NCI-H748 (cell line): ENCODE measurements at regions not wholly inside any gene's neighbourhood (a gene's known extent, or its start where the extent isn't known, plus 50 kb on each side); places are given as distances from the start of the nearest gene placed in this dataset.
"Not testable (repeated sequence)": the region's sequence is repeated elsewhere in the genome, so short reads cannot be mapped to it uniquely, and the experiment has no call there.

Source experiments
- DNase-seq: peaks from one replicate; lab custom pipeline; 2025; ENCODE audit not compliant: unreplicated experiment; lab: John Stamatoyannopoulos, UW

GRCh38 chr2:53211201-53211774, 556.3 kb upstream of the CHAC2 start:
- no peak for DNase-seq

- peak; percentile 2 for DNase-seq
Measured at GRCh38 chr2:53210538-53210937, 557.1 kb upstream of the CHAC2 start.

DNA sequence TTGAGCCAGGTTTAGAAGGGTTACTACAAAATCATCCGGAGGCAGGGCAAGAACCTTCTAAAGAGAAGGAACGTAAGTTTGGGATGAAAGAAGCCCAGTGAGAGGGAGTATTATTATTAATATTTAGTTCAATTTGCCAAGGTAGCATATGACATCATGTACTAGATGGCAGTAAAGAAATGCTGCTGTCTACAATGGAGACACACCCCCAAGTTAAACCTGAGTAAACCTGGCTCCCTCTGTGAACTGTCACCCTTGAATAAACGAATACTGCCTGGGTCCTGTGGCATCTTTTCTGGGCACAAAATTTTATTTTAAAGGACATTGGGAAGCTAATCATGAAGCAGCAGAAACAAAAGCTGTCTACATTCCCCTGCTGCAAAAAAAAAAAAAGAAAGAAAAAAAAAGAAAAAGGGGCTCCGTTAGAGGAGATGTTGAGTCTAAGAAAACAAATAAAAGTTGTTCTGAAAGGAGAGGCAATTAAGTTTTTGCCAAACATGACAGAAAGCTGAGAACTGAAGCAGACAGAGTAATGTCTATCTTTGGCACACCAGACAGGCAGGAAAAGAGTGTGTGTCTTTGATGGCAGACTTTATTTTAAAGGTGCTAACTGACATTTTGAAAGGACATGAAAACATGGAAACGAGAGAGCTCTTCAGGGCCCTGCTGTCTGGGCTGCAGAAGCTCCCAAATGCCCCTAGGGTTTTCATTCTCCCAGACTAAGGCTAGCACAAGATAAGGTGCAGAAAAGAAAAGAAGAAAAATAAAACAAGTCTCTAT, 557.7 kb upstream of the CHAC2 start:
- DNase-seq = no peak

DNA sequence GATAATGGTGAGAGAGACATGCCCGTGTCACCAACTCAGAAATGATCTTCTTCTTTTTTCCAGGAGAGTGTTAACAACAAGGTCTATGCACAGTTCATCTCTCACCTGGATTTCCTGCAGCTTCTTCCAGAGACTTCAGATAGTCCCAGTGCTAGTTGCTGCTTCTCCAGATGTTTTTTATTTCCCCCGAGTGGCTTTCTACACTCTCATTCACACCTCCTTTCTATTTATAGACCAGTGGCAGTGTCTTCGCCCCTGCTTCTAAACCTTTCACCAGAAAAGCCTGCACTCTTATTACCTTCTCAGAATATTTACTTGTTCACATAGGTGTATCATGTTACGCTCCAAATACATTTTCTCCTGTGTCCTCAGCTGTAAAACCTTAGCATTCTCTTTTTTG, 558.8 kb upstream of the CHAC2 start:
- DNase-seq = no peak

DNA sequence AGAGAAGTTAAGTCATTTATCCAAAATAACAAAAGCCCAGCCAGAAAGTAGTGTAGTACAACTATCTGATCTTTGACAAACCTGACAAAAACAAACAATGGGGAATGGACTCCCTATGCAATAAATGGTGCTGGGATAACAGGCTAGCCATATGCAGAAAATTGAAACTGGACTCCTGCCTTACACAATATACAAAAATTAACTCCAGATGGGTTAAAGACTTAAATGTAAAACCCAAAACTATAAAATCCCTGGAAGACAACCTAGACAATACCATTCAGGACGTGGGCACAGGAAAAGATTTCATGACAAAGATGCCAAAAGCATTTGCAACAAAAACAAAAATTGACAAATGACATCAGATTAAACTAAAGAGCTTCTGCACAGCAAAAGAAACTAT, 561.4 kb upstream of the CHAC2 start:
- not testable (repeated sequence) for DNase-seq

DNA sequence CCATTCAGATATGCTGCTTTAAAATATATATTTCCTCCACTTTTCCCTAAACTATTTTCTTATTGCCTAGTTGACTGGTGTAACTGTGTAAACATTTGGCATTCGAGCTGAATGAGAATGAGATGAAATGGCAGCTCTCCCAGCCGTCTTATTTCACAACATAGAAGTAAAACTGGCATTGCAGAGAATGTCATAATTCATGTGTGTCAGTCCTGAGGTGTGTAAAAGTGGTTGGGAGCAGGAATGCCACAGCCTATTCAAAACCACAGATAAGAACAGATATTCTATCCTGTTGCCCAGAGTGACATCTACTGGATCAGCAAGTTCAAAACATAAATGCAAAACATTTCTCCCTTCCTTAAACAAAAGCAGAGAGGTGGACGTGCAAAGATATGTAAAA, 565.5 kb upstream of the CHAC2 start:
- peak; percentile 54 for DNase-seq

- no peak for DNase-seq
Measured at GRCh38 chr2:53200072-53200471, 567.5 kb upstream of the CHAC2 start.

- DNase-seq = no peak
Measured at GRCh38 chr2:53188851-53189510, 578.6 kb upstream of the CHAC2 start.

GRCh38 chr2:53183581-53183980, 584.0 kb upstream of the CHAC2 start:
- DNase-seq = no peak

DNA sequence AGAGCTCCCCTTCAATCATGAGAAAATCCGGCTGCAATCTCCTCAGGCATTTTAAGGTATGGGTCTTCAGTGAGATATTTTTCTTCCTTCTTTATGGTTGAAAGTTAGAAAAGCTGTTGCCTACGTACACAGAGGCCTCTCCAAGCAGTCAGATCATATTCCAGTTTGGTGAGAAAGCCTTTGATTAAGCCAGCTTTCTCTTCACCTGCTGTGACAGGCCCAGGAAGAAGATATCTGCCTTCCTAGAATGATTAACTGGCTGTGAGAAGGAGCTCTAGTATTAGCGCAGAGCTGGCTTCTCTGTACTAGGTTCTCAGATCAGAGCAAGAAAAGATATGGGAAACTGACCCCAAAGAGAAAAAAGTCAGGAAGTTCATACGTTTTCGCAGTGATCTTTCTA, 585.0 kb upstream of the CHAC2 start:
- no peak for DNase-seq

GRCh38 chr2:53181759-53182158, 585.8 kb upstream of the CHAC2 start:
- DNase-seq = no peak

- no peak for DNase-seq
Measured at GRCh38 chr2:53177327-53177726, 590.3 kb upstream of the CHAC2 start.

DNA sequence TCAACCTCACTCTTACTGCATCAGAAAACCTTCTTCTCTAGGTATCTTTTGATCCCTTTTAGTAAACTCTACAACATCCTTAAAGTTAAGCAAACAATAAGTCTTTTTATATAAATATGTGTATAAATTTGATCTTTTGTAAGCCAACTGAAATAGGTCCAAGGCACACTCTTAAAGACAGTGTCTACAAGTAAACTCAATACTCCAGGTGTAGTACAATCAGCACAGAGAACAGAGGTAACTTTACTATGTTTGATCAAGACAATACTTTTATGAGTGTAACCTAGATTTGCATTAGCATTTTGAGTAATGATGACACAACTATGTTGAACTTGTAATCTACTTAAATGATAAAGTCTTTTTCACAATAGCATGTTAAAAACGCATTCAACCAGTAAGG, 593.1 kb upstream of the CHAC2 start:
- DNase-seq = no peak

DNA sequence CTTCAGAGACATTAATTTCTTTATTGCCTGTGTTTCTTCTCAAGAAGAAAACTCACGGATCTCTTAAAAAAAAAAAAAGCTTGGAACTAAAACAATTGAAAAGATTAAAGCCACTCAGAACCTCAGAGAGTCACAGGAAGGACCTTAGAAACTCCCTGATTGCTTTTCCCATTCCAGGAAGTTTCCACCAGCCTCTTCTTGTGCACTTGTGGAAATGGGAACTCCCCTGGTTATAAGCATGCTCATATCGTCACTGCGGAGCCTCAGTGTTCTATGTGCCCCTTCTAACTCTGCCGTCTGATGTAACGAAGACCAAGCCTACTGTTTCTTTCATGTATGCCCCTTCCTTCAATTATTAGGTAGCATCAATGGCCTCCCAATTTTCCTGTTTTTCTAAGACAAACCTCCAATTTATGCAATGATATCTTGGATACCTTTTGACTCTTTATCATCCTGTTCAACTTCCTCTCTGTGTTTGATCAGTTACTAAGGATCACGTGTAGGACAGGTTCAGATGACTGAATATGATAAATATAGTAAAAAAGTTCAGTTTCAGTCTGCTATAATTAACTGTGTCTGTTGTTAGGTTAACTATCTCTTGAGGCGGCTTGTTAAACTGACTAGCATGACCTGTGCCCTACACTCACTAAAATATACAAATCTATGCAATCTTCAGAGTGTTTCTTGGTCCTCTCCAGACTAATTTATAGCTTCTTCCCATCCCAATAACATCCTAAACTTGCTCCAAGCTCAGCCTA, 593.7 kb upstream of the CHAC2 start:
- no peak for DNase-seq

- no peak for DNase-seq
Measured at GRCh38 chr2:53173091-53173490, 594.5 kb upstream of the CHAC2 start.

DNA sequence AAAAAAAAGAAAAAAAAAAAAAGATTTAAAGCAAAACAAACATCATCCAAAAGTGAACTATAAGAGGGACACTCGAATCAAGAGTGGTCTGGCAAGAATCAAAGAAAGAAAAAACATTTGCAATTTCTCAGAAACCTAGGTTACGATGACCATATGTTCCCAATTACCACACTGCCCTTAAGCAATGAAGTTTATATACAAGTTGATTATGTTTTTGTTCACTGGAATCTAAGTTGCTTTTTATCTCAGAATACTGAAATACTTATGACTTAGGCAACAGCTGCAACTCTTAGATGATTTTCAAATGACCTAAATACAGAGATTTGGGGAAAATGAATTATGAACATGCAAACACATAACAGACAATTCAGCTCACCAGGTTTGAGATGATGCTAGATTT, 597.1 kb upstream of the CHAC2 start:
- no peak for DNase-seq

DNA sequence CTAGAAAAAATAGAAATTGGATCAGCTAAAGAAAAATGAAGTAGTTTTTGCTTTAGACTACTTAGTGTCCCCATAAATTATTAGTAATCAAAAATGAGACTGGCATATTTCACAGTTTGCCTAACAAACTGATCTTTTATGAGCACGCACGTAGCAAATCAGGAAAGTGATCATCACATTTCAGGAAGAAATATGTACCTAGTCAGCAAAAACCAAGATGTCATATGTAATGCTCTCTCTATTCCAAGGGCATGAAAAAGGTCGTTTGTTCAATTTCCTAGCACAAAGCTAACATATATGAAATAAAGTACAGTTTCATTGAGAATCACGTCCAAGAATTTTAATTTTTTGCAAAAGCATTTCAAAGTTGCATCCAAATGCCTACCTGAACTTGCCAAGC, 600.4 kb upstream of the CHAC2 start:
- no peak for DNase-seq

- DNase-seq = no peak
Measured at GRCh38 chr2:53150146-53150545, 617.5 kb upstream of the CHAC2 start.

- DNase-seq = no peak
Measured at GRCh38 chr2:53148221-53148620, 619.4 kb upstream of the CHAC2 start.

DNA sequence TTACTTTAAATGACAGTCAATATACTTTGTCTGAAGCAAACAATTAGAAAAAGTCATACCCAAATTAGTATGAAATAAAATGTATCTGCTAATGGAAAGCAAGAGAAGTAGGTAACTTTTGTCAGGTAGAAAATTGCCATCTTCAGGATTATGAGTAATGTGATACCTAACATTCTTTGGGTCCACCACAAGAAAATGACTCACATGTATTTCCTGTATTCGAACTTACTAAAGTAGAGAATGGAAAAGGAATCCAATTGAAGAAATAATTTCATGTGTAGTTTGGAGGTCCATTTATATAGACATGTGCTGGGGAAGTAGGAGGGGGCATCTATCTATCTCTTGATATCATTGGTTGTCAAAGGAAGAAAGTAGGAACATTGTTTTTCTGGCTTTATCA, 636.2 kb upstream of the CHAC2 start:
- no peak for DNase-seq

DNA sequence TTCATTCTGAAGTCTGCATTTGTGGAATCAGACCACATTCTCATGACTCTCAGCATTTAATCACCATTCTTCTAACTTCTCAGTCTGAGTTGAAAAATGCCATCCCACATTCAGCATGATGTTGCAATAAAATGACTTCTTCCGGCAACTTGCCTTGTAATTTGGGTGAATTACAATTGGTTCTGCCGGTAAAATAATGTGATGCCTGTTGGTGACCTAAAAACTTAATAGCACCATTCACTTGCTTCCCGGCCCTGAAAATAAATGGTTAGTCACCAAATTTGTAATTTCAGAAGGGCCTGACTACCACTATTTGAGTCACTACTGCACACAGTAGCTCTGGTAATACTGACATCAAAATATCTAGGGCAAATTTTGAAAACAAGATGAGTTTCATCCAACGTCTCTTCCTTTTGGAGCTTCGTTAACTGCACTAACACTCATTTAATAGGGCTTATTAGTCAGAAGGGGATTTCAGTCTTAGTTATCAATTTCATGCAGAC, 637.1 kb upstream of the CHAC2 start:
- DNase-seq = no peak

- DNase-seq = no peak
Measured at GRCh38 chr2:53129851-53130250, 637.8 kb upstream of the CHAC2 start.
